ENCODE measurements at regions not wholly inside any gene's neighbourhood (a gene's known extent, or its start where the extent isn't known, plus 50 kb on each side); places are given as distances from the start of the nearest gene placed in this dataset.

GRCh38 chr12:63090716-63091115 is 60.3 kb downstream of the AVPR1A start:
- Mint-ChIP-seq H3K4me3 (no peak overlapping the region), H3K36me3 (ENCODE audit: low read depth) (no peaks in the 10 kb centered on the region), H3K27me3 (ENCODE audit: low read depth) (no peaks in the 10 kb centered on the region), H3K4me1 (ENCODE audit: low read depth) (no peaks in the 10 kb centered on the region), H3K9me3 (ENCODE audit: insufficient read depth) (no peaks in the 10 kb centered on the region), H3K27ac (no peak overlapping the region)
- POLR2A ChIA-PET = no interaction called here
- no peak for DNase-seq
- ATAC-seq = no peak
- CTCF ChIA-PET = no interaction called here

- CTCF ChIA-PET = no interaction called here
- no peak for ATAC-seq
- H3K9me3 Mint-ChIP-seq (ENCODE audit: insufficient read depth) = no peaks in the 10 kb centered on the region
- H3K27ac Mint-ChIP-seq = no peak overlapping the region
- POLR2A ChIA-PET = no interaction called here
- no peaks in the 10 kb centered on the region for H3K36me3 Mint-ChIP-seq (ENCODE audit: low read depth)
- no peak for DNase-seq
- peaks cover 7% of the 10 kb centered on the region for H3K27me3 Mint-ChIP-seq (ENCODE audit: low read depth)
- H3K4me1 Mint-ChIP-seq (ENCODE audit: low read depth) = no peaks in the 10 kb centered on the region
- no peak overlapping the region for H3K4me3 Mint-ChIP-seq
Observed at GRCh38 chr12:63086149-63086915, 64.7 kb downstream of the AVPR1A start.

GRCh38 chr12:63085120-63085519 is 65.9 kb downstream of the AVPR1A start:
- DNase-seq (no peak), ATAC-seq (no peak)
- H3K36me3 Mint-ChIP-seq (ENCODE audit: low read depth) = no peaks in the 10 kb centered on the region
- ChIA-PET POLR2A (no interaction called here), CTCF (no interaction called here)
- H3K27ac Mint-ChIP-seq = no peak overlapping the region
- H3K9me3 Mint-ChIP-seq (ENCODE audit: insufficient read depth) = no peaks in the 10 kb centered on the region
- H3K4me1 Mint-ChIP-seq (ENCODE audit: low read depth) = no peaks in the 10 kb centered on the region
- H3K27me3 Mint-ChIP-seq (ENCODE audit: low read depth) = peaks cover 7% of the 10 kb centered on the region
- H3K4me3 Mint-ChIP-seq = no peak overlapping the region

GRCh38 chr12:63084501-63084900 is 66.5 kb downstream of the AVPR1A start:
- no peaks in the 10 kb centered on the region for H3K36me3 Mint-ChIP-seq (ENCODE audit: low read depth)
- ChIA-PET POLR2A (no interaction called here), CTCF (no interaction called here)

GRCh38 chr12:63083046-63083445 is 68.0 kb downstream of the AVPR1A start:
- POLR2A ChIA-PET = no interaction called here
- no peaks in the 10 kb centered on the region for H3K9me3 Mint-ChIP-seq (ENCODE audit: insufficient read depth)
- DNase-seq = no peak
- no peak overlapping the region for H3K27ac Mint-ChIP-seq
- no peak overlapping the region for H3K4me3 Mint-ChIP-seq
- CTCF ChIA-PET = no interaction called here
- H3K4me1 Mint-ChIP-seq (ENCODE audit: low read depth) = no peaks in the 10 kb centered on the region
- H3K36me3 Mint-ChIP-seq (ENCODE audit: low read depth) = no peaks in the 10 kb centered on the region
- ATAC-seq = no peak
- peaks cover 10% of the 10 kb centered on the region for H3K27me3 Mint-ChIP-seq (ENCODE audit: low read depth)

More at GRCh38 chr12:63084501-63084900, 66.5 kb downstream of the AVPR1A start:
- Mint-ChIP-seq H3K4me3 (no peak overlapping the region), H3K27me3 (ENCODE audit: low read depth) (peaks cover 10% of the 10 kb centered on the region), H3K27ac (no peak overlapping the region), H3K9me3 (ENCODE audit: insufficient read depth) (no peaks in the 10 kb centered on the region), H3K4me1 (ENCODE audit: low read depth) (no peaks in the 10 kb centered on the region)
- ATAC-seq = no peak
- no peak for DNase-seq

GRCh38 chr12:63079791-63080502 is 71.1 kb downstream of the AVPR1A start:
- H3K36me3 Mint-ChIP-seq (ENCODE audit: low read depth) = no peaks in the 10 kb centered on the region
- POLR2A ChIA-PET = no interaction called here
- CTCF ChIA-PET = no interaction called here
- no peaks in the 10 kb centered on the region for H3K9me3 Mint-ChIP-seq (ENCODE audit: insufficient read depth)
- no peak for ATAC-seq
- H3K27ac Mint-ChIP-seq = no peak overlapping the region
- H3K4me3 Mint-ChIP-seq = no peak overlapping the region
- no peaks in the 10 kb centered on the region for H3K4me1 Mint-ChIP-seq (ENCODE audit: low read depth)
- peaks cover 10% of the 10 kb centered on the region for H3K27me3 Mint-ChIP-seq (ENCODE audit: low read depth)
- DNase-seq = no peak

GRCh38 chr12:63078906-63079305 is 72.1 kb downstream of the AVPR1A start:
- Mint-ChIP-seq H3K27ac (no peak overlapping the region), H3K4me3 (no peak overlapping the region), H3K36me3 (ENCODE audit: low read depth) (no peaks in the 10 kb centered on the region), H3K4me1 (ENCODE audit: low read depth) (no peaks in the 10 kb centered on the region), H3K27me3 (ENCODE audit: low read depth) (peaks cover 8% of the 10 kb centered on the region), H3K9me3 (ENCODE audit: insufficient read depth) (no peaks in the 10 kb centered on the region)
- CTCF ChIA-PET = no interaction called here
- no peak for DNase-seq
- POLR2A ChIA-PET = no interaction called here
- ATAC-seq = no peak

GRCh38 chr12:63075376-63076060 is 75.5 kb downstream of the AVPR1A start:
- H3K27me3 Mint-ChIP-seq (ENCODE audit: low read depth) = peaks cover 3% of the 10 kb centered on the region
- H3K27ac Mint-ChIP-seq = no peak overlapping the region
- ATAC-seq (no peak), DNase-seq (no peak)
- H3K4me1 Mint-ChIP-seq (ENCODE audit: low read depth) = no peaks in the 10 kb centered on the region
- H3K4me3 Mint-ChIP-seq = no peak overlapping the region
- ChIA-PET POLR2A (no interaction called here), CTCF (no interaction called here)
- no peaks in the 10 kb centered on the region for H3K9me3 Mint-ChIP-seq (ENCODE audit: insufficient read depth)
- H3K36me3 Mint-ChIP-seq (ENCODE audit: low read depth) = no peaks in the 10 kb centered on the region

GRCh38 chr12:63070709-63071108 is 80.3 kb downstream of the AVPR1A start:
- H3K27me3 Mint-ChIP-seq (ENCODE audit: low read depth) = no peaks in the 10 kb centered on the region
- H3K27ac Mint-ChIP-seq = no peak overlapping the region
- DNase-seq (no peak), ATAC-seq (no peak)
- H3K4me3 Mint-ChIP-seq = no peak overlapping the region
- no peaks in the 10 kb centered on the region for H3K36me3 Mint-ChIP-seq (ENCODE audit: low read depth)
- H3K4me1 Mint-ChIP-seq (ENCODE audit: low read depth) = no peaks in the 10 kb centered on the region
- CTCF ChIA-PET = interaction anchor here (3.4 kb wide), 1 partner anchor 633 kb away, joined by 14 read pairs; no protein-coding TSS in a partner anchor
- POLR2A ChIA-PET = no interaction called here
- H3K9me3 Mint-ChIP-seq (ENCODE audit: insufficient read depth) = no peaks in the 10 kb centered on the region

GRCh38 chr12:63069860-63070617 is 81.0 kb downstream of the AVPR1A start:
- POLR2A ChIA-PET = no interaction called here

GRCh38 chr12:63068857-63069442 is 82.1 kb downstream of the AVPR1A start:
- no peak overlapping the region for H3K27ac Mint-ChIP-seq
- POLR2A ChIA-PET = no interaction called here
- H3K4me1 Mint-ChIP-seq (ENCODE audit: low read depth) = no peaks in the 10 kb centered on the region
- ATAC-seq = no peak
- CTCF ChIA-PET = interaction anchor here (1.1 to 3.4 kb wide), 6 partner anchors 12 to 632 kb away, joined by 3 to 14 read pairs (median 4); no protein-coding TSS in a partner anchor
- H3K36me3 Mint-ChIP-seq (ENCODE audit: low read depth) = no peaks in the 10 kb centered on the region
- H3K4me3 Mint-ChIP-seq = no peak overlapping the region
- peak; percentile 23 for DNase-seq
- H3K27me3 Mint-ChIP-seq (ENCODE audit: low read depth) = no peaks in the 10 kb centered on the region
- no peaks in the 10 kb centered on the region for H3K9me3 Mint-ChIP-seq (ENCODE audit: insufficient read depth)

More at GRCh38 chr12:63069860-63070617, 81.0 kb downstream of the AVPR1A start:
- Mint-ChIP-seq H3K9me3 (ENCODE audit: insufficient read depth) (no peaks in the 10 kb centered on the region), H3K27me3 (ENCODE audit: low read depth) (no peaks in the 10 kb centered on the region), H3K27ac (no peak overlapping the region), H3K36me3 (ENCODE audit: low read depth) (no peaks in the 10 kb centered on the region), H3K4me1 (ENCODE audit: low read depth) (no peaks in the 10 kb centered on the region), H3K4me3 (no peak overlapping the region)
- DNase-seq = no peak
- no peak for ATAC-seq
- CTCF ChIA-PET = interaction anchor here (1.1 to 3.4 kb wide), 3 partner anchors 28 to 633 kb away, joined by 3 to 14 read pairs (median 6); no protein-coding TSS in a partner anchor
